GM21447 (cell line): ENCODE measurements at regions not wholly inside any gene's neighbourhood (a gene's known extent, or its start where the extent isn't known, plus 50 kb on each side); places are given as distances from the start of the nearest gene placed in this dataset.
"Not testable (repeated sequence)": the region's sequence is repeated elsewhere in the genome, so short reads cannot be mapped to it uniquely, and the experiment has no call there.

ENCODE experiments used
- ATAC-seq: cut with Tn5 transposase; IDR thresholded peaks from one replicate; pipeline ENCODE4 v1.9.1; 2021; ENCODE audit not compliant: unreplicated experiment

GRCh38 chr2:87533390-87534272, 214.3 kb upstream of the PLGLB2 start:
- ATAC-seq, result not testable (repeated sequence)

- ATAC-seq, result not testable (repeated sequence)
Observed at GRCh38 chr2:87534273-87534889, 213.5 kb upstream of the PLGLB2 start.

DNA sequence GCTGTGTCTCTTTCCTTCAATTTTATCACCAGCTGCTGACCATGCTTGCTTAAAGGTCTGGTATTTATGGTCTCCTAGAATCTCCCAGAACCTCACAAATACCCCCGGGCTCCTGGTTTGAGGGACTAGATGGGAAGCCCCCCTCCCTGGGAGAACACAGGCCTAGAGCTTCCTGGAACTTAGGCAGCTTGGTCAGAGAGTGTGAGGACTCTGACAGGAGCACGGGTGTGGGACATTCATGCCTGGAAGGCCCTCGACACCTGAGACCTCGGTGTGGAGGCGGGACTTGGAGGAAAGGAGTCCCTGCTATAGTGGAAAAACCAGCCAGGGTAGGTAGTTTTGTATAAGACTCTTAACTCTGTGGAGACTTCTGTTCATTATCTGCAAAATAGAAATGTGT, 211.5 kb upstream of the PLGLB2 start:
- not testable (repeated sequence) for ATAC-seq

GRCh38 chr2:87537251-87537671, 210.6 kb upstream of the PLGLB2 start:
- not testable (repeated sequence) for ATAC-seq

- not testable (repeated sequence) for ATAC-seq
Observed at GRCh38 chr2:87538268-87538667, 209.6 kb upstream of the PLGLB2 start.

GRCh38 chr2:87539151-87539943, 208.5 kb upstream of the PLGLB2 start:
- ATAC-seq, result not testable (repeated sequence)

- not testable (repeated sequence) for ATAC-seq
Observed at GRCh38 chr2:87540242-87540641, 207.6 kb upstream of the PLGLB2 start.

DNA sequence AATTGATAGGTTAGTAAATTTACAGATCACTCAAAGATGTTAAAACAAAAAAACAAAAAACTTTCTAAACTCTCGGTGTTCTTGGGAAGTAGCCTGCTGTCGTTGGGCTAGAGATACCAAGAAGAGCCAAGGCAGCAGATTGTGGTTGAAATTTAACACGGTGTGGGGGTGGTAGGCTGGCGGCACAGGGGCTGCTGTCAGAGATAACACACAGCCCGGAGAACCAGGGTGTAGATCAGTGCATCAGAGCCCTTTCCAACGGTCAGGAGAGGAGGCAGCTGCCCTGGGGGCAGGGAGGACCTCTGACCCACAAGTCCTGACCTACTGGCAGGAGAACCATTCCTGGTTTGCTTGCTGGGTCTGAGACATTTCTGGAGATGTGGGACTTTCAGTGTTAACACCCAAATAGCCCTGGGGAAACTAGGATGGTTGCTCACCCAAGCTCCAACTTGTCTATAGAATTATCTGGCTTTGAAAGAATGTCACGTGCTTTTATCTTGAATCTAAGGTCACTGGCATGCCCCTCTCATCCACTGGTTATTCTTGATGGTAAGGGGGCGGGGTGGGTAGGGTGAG, 205.2 kb upstream of the PLGLB2 start:
- not testable (repeated sequence) for ATAC-seq

GRCh38 chr2:87543797-87544196, 204.1 kb upstream of the PLGLB2 start:
- ATAC-seq, result not testable (repeated sequence)

DNA sequence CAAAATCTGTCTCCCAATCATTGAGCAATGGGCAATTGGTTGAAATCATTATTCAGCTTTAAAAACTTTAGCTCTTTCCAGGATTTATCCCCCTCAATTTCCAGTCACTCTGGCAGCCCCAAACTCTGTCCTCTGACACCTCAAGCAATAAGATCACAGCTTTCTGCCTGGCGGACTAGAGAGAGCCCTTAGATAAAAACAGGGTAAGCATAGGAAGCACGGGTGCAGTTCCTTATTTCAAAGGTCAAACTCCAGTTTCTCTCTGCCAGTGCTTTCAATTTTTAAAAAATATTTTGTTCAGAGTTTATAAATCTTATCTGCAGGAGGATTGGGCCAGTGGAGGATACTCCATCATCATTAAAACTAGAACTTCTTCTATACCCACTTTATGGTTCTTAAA, 200.8 kb upstream of the PLGLB2 start:
- not testable (repeated sequence) for ATAC-seq

DNA sequence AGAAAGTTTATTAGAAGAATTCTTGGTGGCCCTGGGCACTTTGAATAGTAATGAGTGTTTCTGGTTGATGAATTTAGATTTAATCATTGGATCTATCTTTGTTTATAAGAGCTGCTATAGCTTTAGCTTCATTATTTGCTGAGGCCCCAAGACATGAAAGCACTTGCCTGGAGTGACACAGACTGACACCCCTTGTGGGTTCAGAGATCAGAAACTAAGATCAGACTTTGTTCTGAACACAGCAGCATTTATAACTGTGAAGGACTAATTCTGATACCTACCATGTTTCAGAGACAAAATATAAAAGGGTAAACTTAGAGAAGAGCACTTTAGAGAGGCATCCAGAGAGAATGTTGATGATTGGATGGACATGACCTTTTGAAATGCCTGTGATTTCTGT, 199.9 kb upstream of the PLGLB2 start:
- not testable (repeated sequence) for ATAC-seq

- ATAC-seq, result not testable (repeated sequence)
Observed at GRCh38 chr2:87548681-87549536, 199.0 kb upstream of the PLGLB2 start.

DNA sequence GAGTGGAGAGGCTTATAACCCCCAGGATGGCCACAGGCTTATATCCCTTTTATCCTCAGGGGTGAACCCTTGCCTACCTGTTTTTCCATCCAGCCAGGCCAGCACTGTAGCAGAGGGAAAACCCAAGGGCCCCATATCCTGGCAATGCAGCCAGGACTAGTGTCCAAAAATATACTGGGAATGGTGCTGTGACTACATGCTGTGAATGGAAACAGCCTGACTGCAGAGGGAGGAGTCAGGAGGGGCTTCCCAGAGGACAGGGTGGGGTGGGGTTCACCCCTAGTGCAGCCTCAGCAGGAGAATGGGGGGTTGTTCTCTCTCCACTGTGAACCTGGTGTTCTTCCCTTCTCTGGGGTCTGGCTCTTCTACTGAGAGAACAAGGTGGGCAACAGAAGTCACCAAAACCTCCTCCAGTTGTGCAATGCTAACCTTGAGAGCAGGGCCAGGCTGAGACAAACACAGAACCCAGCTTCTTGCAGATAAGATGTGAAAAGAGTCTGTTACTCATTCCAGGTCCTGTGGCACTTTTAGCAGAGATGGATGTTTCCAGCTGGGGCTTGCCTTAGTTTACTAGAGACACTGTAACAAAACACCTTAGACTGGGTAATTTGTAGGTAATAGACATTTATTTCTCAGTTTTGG, 198.2 kb upstream of the PLGLB2 start:
- ATAC-seq, result not testable (repeated sequence)

GRCh38 chr2:87554678-87555077, 193.2 kb upstream of the PLGLB2 start:
- not testable (repeated sequence) for ATAC-seq

- ATAC-seq, result not testable (repeated sequence)
Observed at GRCh38 chr2:87555082-87555481, 192.8 kb upstream of the PLGLB2 start.

DNA sequence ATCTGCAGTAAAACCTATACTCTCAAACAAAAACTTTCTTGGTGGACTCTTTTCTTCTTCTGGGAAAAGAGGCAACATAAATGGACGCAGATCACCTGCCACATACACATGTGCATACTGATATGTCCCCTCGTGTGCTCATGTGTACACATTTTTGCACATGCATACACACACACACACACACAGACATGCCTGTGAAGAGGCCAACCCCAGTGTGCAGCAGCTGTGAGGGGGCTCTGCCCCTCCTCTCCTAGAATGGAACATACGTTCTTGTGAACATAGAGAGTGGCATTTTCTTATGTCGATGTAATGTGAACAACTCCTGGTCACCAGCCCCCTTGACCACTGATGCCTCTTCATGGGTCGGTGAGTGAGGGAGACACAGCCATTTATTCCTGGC, 188.9 kb upstream of the PLGLB2 start:
- not testable (repeated sequence) for ATAC-seq

- not testable (repeated sequence) for ATAC-seq
Observed at GRCh38 chr2:87559735-87560134, 188.2 kb upstream of the PLGLB2 start.

GRCh38 chr2:87565116-87565515, 182.8 kb upstream of the PLGLB2 start:
- not testable (repeated sequence) for ATAC-seq

DNA sequence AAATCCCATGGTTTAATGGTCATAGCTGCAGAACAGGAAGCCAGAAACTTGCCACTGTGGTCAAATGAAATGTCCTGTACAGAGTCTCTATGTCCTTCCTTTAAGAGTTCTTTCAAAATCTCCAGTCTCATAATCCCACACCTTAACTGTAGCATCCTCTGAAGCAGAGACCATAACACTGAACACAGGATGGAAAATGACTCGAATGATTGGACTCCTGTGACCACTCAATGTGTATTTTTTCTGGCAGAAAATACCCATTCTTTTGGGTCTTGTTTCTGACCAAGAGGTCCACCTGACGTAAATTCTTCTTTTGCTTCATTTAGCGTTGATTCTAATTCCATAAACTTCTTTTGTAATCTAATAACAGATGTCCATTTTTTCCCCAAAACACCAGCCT, 181.4 kb upstream of the PLGLB2 start:
- ATAC-seq, result not testable (repeated sequence)
